IMR-90 (cell line): ENCODE measurements at regions not wholly inside any gene's neighbourhood (a gene's known extent, or its start where the extent isn't known, plus 50 kb on each side); places are given as distances from the start of the nearest gene placed in this dataset.

Experiments
- BHLHE40 ChIP-seq: fragments of 150-350 bp; IDR thresholded peaks from 2 replicates; pipeline ENCODE4 v1.6.1; 2016; ENCODE audit warnings: mild to moderate bottlenecking, low read depth, low read length
- CEBPB ChIP-seq: IDR thresholded peaks from 2 replicates; pipeline ENCODE4 v1.6.1; 2012; ENCODE audit warnings: low read depth, low read length, improper control_type of control experiment
- CTCF ChIP-seq: conservative IDR thresholded peaks from 2 replicates; pipeline ENCODE4 v1.5.1; 2012; ENCODE audit warnings: mild to moderate bottlenecking, low read depth, low read length, improper control_type of control experiment
- ELK1 ChIP-seq: fragments of 150-350 bp; IDR thresholded peaks from 2 replicates; pipeline ENCODE4 v1.6.1; 2016; ENCODE audit warnings: low read depth, mild to moderate bottlenecking, low read length, moderate library complexity, borderline replicate concordance
- FOS ChIP-seq: fragments of 150-350 bp; IDR thresholded peaks from 2 replicates; pipeline ENCODE4 v1.6.1; 2016; ENCODE audit warnings: low read depth, low read length
- MAFK ChIP-seq: IDR thresholded peaks from 2 replicates; pipeline ENCODE4 v1.6.1; 2012; ENCODE audit warnings: low read depth, low read length, improper control_type of control experiment
- MAZ ChIP-seq: IDR thresholded peaks from 2 replicates; pipeline ENCODE4 v1.6.1; 2012; ENCODE audit warnings: low read depth, mild to moderate bottlenecking, low read length, improper control_type of control experiment, moderate library complexity, borderline replicate concordance
- MXI1 ChIP-seq: IDR thresholded peaks from 2 replicates; pipeline ENCODE4 v1.6.1; 2012; ENCODE audit warnings: low read depth, mild to moderate bottlenecking, low read length, moderate library complexity, borderline replicate concordance
- POLR2A ChIP-seq: IDR thresholded peaks from 2 replicates; pipeline ENCODE4 v1.6.1; 2012; ENCODE audit warnings: mild to moderate bottlenecking, low read depth, low read length
- RAD21 ChIP-seq: IDR thresholded peaks from 2 replicates; pipeline ENCODE4 v1.6.1; 2012; ENCODE audit warnings: low read length, improper control_type of control experiment
- RCOR1 ChIP-seq: IDR thresholded peaks from 2 replicates; pipeline ENCODE4 v1.6.1; 2012; ENCODE audit warnings: mild to moderate bottlenecking, low read length, improper control_type of control experiment; ENCODE audit not compliant: insufficient replicate concordance
- RFX5 ChIP-seq: IDR thresholded peaks from 2 replicates; pipeline ENCODE4 v1.8.0; 2012; ENCODE audit warnings: low read depth, mild to moderate bottlenecking, low read length, moderate library complexity
- SMC3 ChIP-seq: fragments of 150-350 bp; IDR thresholded peaks from 2 replicates; pipeline ENCODE4 v1.6.1; 2016; ENCODE audit warnings: low read depth, mild to moderate bottlenecking, antibody characterized with exemption, low read length, moderate library complexity
- USF2 ChIP-seq: fragments of 150-350 bp; IDR thresholded peaks from 2 replicates; pipeline ENCODE4 v1.6.1; 2017; ENCODE audit warnings: mild to moderate bottlenecking, antibody characterized with exemption, low read length, low read depth

- TF ChIP-seq POLR2A (no peak), CTCF (no peak), SMC3 (no peak), ELK1 (no peak), RFX5 (no peak), MAFK (no peak), MXI1 (no peak), USF2 (no peak), RAD21 (no peak), CEBPB (no peak), MAZ (no peak), BHLHE40 (no peak), FOS (no peak), RCOR1 (no peak)
Observed at GRCh38 chr12:74945771-74946198, 263.9 kb downstream of the KCNC2 start.
